GM12873 (cell line): ENCODE measurements at regions not wholly inside any gene's neighbourhood (a gene's known extent, or its start where the extent isn't known, plus 50 kb on each side); places are given as distances from the start of the nearest gene placed in this dataset.

ENCODE experiments used
- TF ChIP-seq, protein P1 (sequence below): IDR thresholded peaks from 2 replicates; pipeline ENCODE4 v1.5.1; 2012; ENCODE audit warnings: low read depth, mild to moderate bottlenecking, moderate library complexity, low read length, control low read depth; ENCODE audit not compliant: insufficient read depth; ENCODE audit errors: missing control alignments

DNA sequence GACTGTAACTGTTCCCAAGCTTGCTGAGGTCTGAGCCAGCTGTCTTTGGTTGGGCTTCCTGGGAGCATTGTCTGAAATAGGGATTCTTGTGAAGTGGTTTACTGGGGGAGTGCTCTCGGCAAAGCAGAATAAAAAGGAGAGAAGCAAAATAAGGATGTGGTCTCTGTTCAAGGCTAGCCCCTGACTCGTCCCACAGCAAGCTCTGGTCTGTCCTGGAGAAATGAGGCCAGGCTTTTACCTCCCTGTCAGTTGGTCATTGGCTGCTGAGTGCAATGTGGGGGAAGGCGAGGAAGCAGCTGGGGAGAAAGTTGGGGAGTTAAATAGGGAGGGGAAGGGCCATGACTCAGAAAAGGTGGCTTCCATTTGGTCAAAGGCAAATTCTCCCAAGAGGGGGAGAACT, 303.9 kb upstream of the DUSP10 start:
- TF ChIP-seq, protein P1, sequence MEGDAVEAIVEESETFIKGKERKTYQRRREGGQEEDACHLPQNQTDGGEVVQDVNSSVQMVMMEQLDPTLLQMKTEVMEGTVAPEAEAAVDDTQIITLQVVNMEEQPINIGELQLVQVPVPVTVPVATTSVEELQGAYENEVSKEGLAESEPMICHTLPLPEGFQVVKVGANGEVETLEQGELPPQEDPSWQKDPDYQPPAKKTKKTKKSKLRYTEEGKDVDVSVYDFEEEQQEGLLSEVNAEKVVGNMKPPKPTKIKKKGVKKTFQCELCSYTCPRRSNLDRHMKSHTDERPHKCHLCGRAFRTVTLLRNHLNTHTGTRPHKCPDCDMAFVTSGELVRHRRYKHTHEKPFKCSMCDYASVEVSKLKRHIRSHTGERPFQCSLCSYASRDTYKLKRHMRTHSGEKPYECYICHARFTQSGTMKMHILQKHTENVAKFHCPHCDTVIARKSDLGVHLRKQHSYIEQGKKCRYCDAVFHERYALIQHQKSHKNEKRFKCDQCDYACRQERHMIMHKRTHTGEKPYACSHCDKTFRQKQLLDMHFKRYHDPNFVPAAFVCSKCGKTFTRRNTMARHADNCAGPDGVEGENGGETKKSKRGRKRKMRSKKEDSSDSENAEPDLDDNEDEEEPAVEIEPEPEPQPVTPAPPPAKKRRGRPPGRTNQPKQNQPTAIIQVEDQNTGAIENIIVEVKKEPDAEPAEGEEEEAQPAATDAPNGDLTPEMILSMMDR, result no peak

DNA sequence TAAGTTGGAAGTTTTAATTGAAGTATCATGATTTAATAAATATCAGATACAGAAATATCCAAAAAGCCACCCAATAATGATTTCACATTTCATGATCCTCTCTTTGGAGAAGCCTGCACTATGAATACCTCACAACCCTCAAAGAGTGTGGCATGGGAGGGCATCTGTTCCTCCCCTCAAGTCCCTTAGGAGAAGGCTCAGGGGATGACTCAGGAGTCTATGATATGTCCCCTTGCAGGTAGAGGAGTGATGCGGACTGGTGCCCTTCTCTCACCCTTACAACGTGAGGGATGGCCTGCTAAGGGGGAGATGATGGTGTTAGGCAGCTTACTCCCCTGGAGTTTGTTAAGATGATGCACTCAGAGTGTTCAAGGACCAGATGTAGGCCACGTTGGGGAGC, 303.3 kb upstream of the DUSP10 start:
- TF ChIP-seq, protein P1, result no peak

DNA sequence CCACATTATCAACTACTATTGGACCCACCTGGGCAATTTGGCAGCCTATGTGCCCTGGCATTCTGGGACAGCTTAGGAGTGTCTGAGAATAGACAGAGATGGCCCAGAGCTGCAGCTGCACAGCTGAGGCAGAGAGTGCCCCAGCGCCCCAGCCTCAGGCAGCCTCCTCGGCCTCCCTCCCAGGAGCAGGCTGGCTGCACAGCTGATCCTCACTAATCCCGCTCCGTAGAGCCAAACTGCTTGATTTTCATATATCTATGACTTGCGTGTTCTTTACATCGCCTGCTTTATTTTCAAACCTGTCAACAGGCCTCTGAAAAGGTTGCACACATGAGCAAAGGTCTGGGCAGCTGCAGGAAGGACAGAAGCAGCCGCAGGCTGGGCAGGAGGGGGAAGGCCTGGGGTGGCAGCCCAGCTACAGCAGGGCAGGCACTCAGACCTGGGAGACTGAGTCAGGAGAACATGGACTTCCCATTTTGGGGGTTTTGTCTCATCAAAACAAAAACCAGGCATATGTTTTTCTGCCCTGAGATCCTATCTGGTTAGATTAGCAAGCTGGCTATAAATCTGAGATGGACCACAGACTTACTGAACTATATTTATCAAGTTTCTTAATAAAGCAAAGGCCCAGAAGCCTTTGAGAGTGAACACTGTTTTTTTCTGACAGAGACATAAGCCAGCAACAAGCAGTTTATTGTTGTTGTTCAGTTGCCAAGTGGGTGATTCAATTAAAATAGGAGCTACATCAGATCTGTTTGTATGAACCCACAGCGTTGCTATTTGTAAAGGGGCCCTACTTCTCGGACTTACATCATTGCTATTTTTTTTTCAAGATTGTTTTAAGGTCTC, 301.8 kb upstream of the DUSP10 start:
- TF ChIP-seq, protein P1, result no peak

DNA sequence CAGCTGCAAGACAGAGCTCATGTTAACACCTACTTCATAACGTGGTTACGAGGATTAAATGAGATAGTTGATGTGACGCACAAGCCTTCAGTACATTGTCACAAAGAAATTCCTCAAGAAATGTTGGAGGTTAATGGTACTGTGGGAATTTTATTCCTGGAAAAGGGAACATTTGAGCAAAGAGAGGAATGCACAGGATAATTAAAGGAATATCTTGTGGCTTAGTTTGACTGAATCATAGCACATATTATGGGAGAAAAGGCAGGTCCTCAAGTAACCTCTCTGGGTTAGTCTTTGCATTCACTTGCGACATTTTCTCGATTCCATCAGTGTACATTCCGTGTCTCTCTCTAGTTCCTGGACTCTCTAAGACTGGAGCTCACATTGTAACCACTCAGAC, 300.2 kb upstream of the DUSP10 start:
- TF ChIP-seq, protein P1, result no peak

DNA sequence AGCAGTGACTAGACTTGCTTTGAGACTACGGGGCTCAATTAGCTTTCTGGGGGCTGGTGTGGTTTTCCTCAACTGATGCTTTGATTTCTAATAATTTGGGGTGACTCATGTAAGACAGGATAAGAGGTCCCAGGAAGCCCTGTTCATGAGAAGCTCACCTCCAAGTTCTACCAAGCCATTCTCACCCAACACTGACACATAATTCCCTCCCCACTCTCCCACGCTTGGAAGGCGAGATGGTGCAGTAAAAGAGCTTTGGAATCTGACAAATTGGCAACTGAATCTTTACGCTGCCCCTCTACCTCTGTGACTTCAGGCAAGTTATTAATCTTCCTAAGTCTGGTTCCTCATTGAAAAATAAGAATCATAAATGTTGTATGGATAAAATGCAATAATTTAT, 299.1 kb upstream of the DUSP10 start:
- TF ChIP-seq, protein P1, result no peak

DNA sequence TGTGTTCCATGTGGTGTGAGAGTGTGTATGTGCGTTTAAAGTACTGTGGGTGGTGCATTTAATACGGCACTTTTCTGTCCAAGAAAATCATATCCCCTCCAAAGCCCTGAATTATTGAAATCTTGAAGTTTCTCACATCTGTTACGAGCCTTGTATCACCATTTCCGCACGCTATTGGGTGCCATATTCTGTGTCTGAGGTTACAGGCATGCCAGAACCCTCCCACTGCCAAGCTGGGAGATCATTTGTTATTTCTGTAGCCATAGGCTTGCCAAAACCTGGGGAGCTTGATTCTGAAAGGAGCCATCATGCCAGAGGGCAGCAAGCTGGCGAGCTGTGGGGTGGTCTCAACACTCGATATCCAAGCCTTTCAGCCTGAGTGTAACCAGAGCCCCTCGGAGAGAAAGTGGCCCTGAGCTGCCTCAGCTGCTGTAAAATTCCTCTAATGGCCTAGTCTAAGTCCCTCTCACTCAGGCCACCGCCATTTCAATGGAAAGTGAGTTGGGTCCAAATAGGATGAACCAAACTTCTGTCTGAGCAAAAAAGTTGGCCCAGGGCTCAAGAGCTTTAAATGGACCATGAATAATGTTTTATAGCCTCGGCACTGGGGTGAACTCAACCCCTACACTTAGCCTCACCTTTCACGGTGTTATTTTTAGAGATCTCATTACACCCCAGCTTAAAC, 298.4 kb upstream of the DUSP10 start:
- TF ChIP-seq, protein P1, result no peak

DNA sequence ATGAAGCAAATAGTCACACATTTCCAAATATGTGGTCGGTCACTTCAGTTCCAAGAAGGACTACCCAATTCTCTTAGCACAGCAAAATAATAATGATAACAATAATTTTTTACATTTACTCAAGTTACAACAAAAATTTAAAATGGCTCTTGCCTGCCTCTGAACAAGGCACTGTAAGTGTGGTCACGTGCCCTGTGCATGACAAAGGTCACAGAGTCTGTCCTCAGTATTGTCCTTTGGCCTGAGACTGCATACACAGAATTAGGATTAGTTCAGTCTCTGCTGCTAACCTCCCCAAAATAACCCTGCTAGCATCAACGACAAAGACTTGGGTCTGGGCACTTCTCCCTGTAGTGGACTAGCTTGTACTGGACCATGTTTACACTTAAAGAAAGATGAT, 297.1 kb upstream of the DUSP10 start:
- TF ChIP-seq, protein P1, result no peak
